ENCODE measurements at regions not wholly inside any gene's neighbourhood (a gene's known extent, or its start where the extent isn't known, plus 50 kb on each side); places are given as distances from the start of the nearest gene placed in this dataset.

DNA sequence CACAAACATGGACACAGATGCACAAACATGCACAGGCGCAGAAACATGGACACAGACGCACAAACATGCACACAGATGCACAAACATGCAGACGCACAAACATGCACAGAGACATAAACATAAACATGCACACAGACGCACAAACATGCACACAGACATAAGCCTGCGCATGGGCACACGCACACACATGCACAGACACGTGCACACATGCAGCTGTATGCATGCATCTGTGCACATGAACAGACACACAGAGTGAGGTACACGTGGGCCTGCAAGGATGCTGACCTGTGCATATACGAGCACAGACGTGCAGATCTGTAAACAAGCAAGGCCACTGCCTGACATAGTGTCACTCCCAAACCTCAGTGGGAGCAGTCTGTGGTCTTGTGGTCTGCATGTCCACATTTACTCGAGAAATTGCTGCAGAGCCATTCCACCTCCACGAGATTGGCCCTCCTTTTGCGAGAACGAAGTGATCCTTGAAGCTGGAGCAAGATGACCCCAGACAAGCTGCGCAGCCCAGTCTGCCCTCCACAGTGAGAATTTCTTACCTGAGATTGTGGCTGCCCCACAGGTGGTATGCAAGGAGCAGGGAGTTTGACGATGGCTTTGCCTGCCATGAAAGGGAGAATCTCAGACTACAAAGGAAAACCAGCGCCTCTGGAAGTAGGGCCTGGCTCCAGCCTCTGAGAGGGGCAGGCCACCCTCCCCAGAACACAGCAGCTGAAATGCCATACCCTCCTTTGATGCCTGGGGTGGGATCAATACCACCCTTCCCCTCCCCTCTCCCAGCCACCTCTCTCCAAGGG lies 299.9 kb downstream of the BRD1 start:
- TF ChIP-seq, protein P1, sequence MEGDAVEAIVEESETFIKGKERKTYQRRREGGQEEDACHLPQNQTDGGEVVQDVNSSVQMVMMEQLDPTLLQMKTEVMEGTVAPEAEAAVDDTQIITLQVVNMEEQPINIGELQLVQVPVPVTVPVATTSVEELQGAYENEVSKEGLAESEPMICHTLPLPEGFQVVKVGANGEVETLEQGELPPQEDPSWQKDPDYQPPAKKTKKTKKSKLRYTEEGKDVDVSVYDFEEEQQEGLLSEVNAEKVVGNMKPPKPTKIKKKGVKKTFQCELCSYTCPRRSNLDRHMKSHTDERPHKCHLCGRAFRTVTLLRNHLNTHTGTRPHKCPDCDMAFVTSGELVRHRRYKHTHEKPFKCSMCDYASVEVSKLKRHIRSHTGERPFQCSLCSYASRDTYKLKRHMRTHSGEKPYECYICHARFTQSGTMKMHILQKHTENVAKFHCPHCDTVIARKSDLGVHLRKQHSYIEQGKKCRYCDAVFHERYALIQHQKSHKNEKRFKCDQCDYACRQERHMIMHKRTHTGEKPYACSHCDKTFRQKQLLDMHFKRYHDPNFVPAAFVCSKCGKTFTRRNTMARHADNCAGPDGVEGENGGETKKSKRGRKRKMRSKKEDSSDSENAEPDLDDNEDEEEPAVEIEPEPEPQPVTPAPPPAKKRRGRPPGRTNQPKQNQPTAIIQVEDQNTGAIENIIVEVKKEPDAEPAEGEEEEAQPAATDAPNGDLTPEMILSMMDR (IDR thresholded peaks at IDR 0.05) = no peak
- no peak for TF ChIP-seq POLR2AphosphoS5 (IDR thresholded peaks at IDR 0.05; ENCODE audit: low read depth, low read length)

Data from Panc1 (cell line).